ENCODE measurements at regions not wholly inside any gene's neighbourhood (a gene's known extent, or its start where the extent isn't known, plus 50 kb on each side); places are given as distances from the start of the nearest gene placed in this dataset.

GRCh38 chr4:35938936-35939335, 305.4 kb downstream of the ARAP2 start:
- DNase-seq (ENCODE audit: low read depth, low spot score), result no peak
- no peak overlapping the region for H3K27ac ChIP-seq (ENCODE audit: low read depth, low read length)
- BruUV-seq (replicated peaks), result no TSS peak
- H3K9me2 ChIP-seq (ENCODE audit: insufficient read depth), result no peaks in the 10 kb centered on the region
- H3K9ac ChIP-seq (ENCODE audit: low read length), result no peak overlapping the region
- TF ChIP-seq TCF7L2 (IDR thresholded peaks at IDR 0.05; ENCODE audit: borderline replicate concordance, extremely low read depth, insufficient read depth, insufficient read length) (no peak), POLR2AphosphoS5 (IDR thresholded peaks at IDR 0.05; ENCODE audit: low read depth, low read length) (no peak), POLR2A (IDR thresholded peaks at IDR 0.05; ENCODE audit: borderline replicate concordance, extremely low read depth, insufficient read depth, insufficient read length) (no peak), SP1 (IDR thresholded peaks at IDR 0.05; ENCODE audit: low read depth) (no peak), RAD21 (IDR thresholded peaks at IDR 0.05; ENCODE audit: low read depth) (no peak), JUND (IDR thresholded peaks at IDR 0.05) (no peak), SRF (IDR thresholded peaks at IDR 0.05; ENCODE audit: low read depth) (no peak), EZH2 (IDR thresholded peaks at IDR 0.05) (no peak), ZNF274 (IDR thresholded peaks at IDR 0.05; ENCODE audit: low read depth, low read length) (no peak), CEBPB (IDR thresholded peaks at IDR 0.05; ENCODE audit: low read depth) (no peak), MAX (IDR thresholded peaks at IDR 0.05) (no peak), EZH2phosphoT487 (IDR thresholded peaks at IDR 0.05; ENCODE audit: borderline replicate concordance) (no peak), SIN3A (IDR thresholded peaks at IDR 0.05; ENCODE audit: low read depth) (no peak), YY1 (IDR thresholded peaks at IDR 0.05; ENCODE audit: extremely low read depth, insufficient replicate concordance, low read depth, low read length) (no peak), FOSL1 (IDR thresholded peaks at IDR 0.05; ENCODE audit: low read depth) (no peak)
- no peak for ATAC-seq
- H4K20me1 ChIP-seq (ENCODE audit: insufficient read depth), result no peaks in the 10 kb centered on the region
- H3K4me3 ChIP-seq (replicated peaks in 1 of 2; ENCODE audit: low read depth in 1 of 2, low read length in 2 of 2), result no peak overlapping the region
- H3K4me2 ChIP-seq (ENCODE audit: low read length), result no peak overlapping the region
- H3K36me3 ChIP-seq (ENCODE audit: control insufficient read depth in 1 of 2, insufficient read depth in 2 of 2, low read length in 2 of 2), result no peaks in the 10 kb centered on the region
- no peaks in the 10 kb centered on the region for H3K79me2 ChIP-seq (ENCODE audit: insufficient read depth, low read length)
- no peaks in the 10 kb centered on the region for H3K27me3 ChIP-seq (ENCODE audit: insufficient read depth, low read length)
- no peaks in the 10 kb centered on the region for H3K4me1 ChIP-seq (ENCODE audit: control insufficient read depth in 1 of 2, insufficient read depth in 2 of 2, low read length in 2 of 2)
- intact Hi-C loops (cut with micrococcal nuclease), result loop anchor here (10.0 kb wide), 1 partner anchor 984 kb away; no protein-coding TSS in a partner anchor
- no peak overlapping the region for H2AFZ ChIP-seq (ENCODE audit: low read depth, low read length, poor library complexity, severe bottlenecking)
- ChIA-PET RAD21 (ENCODE audit: low non-redundant PET in 1 of 2, low total read pairs in 2 of 2, uncharacterized antibody in 2 of 2, unreplicated experiment in 2 of 2) (no interaction called here), CTCF (no interaction called here), POLR2A (no interaction called here)
- no peaks in the 10 kb centered on the region for H3K9me3 ChIP-seq (ENCODE audit: control insufficient read depth in 1 of 2, insufficient read depth in 1 of 2, low read depth in 1 of 2, low read length in 2 of 2)

Data from HCT116 (cell line).